Parathyroid adenoma (tissue), 2 donors: ENCODE measurements at regions not wholly inside any gene's neighbourhood (a gene's known extent, or its start where the extent isn't known, plus 50 kb on each side); places are given as distances from the start of the nearest gene placed in this dataset.

ENCODE experiments used
- H2AFZ ChIP-seq: fragments of 300-600 bp; sonication (generic); one replicate; pipeline ENCODE4 v1.7.0; 2017; ENCODE audit warnings: antibody characterized with exemption, mild to moderate bottlenecking
- H3K27ac ChIP-seq: fragments of 300-600 bp; sonication (generic); one replicate; pipeline ENCODE4 v1.7.0; 2017
- H3K27me3 ChIP-seq: fragments of 300-600 bp; sonication (generic); one replicate; pipeline ENCODE4 v1.7.0; 2017; ENCODE audit warnings: low read length; ENCODE audit not compliant: control insufficient read depth, insufficient read depth
- H3K36me3 ChIP-seq: fragments of 300-600 bp; sonication (generic); one replicate; pipeline ENCODE4 v1.7.0; 2017; ENCODE audit warnings: low read length; ENCODE audit not compliant: control insufficient read depth, insufficient read depth
- H3K4me1 ChIP-seq: fragments of 300-600 bp; sonication (generic); one replicate; pipeline ENCODE4 v1.7.0; 2017; ENCODE audit warnings: control low read depth
- H3K4me2 ChIP-seq: fragments of 300-600 bp; sonication (generic); one replicate; pipeline ENCODE4 v1.7.0; 2017; ENCODE audit warnings: low read length
- H3K4me3 ChIP-seq: fragments of 300-600 bp; sonication (generic); one replicate; pipeline ENCODE4 v1.7.0; 2017; ENCODE audit warnings: low read depth, low read length
- H3K79me2 ChIP-seq: fragments of 300-600 bp; sonication (generic); one replicate; pipeline ENCODE4 v1.7.0; 2017; ENCODE audit warnings: control low read depth
- H3K9ac ChIP-seq: fragments of 300-600 bp; sonication (generic); one replicate; pipeline ENCODE4 v1.7.0; 2017; ENCODE audit warnings: mild to moderate bottlenecking
- H3K9me3 ChIP-seq: fragments of 300-600 bp; sonication (generic); one replicate; pipeline ENCODE4 v1.7.0; 2017; ENCODE audit warnings: low read length; ENCODE audit not compliant: control insufficient read depth
- CTCF ChIP-seq: fragments of 300-600 bp; sonication (generic); IDR thresholded peaks from one replicate; pipeline ENCODE4 v1.7.0; 2017; ENCODE audit warnings: antibody characterized with exemption, mild to moderate bottlenecking
- donor health status: primary hyperparathyroidism.

GRCh38 chr4:53659112-53659511 lies 67.8 kb upstream of the LNX1 start:
- Histone ChIP-seq H3K79me2 (no peaks in the 10 kb centered on the region), H3K36me3 (no peaks in the 10 kb centered on the region), H3K9ac (no peak overlapping the region), H3K4me1 (no peaks in the 10 kb centered on the region), H2AFZ (no peak overlapping the region), H3K4me3 (no peak overlapping the region), H3K9me3 (no peaks in the 10 kb centered on the region), H3K27me3 (no peaks in the 10 kb centered on the region), H3K4me2 (no peak overlapping the region), H3K27ac (no peak overlapping the region)
- TF ChIP-seq CTCF = no peak

GRCh38 chr4:53658029-53658428 lies 66.7 kb upstream of the LNX1 start:
- Histone ChIP-seq H3K4me1 (no peaks in the 10 kb centered on the region), H3K36me3 (no peaks in the 10 kb centered on the region), H2AFZ (no peak overlapping the region), H3K4me3 (no peak overlapping the region), H3K9me3 (no peaks in the 10 kb centered on the region), H3K79me2 (no peaks in the 10 kb centered on the region), H3K27me3 (no peaks in the 10 kb centered on the region), H3K27ac (no peak overlapping the region), H3K9ac (no peak overlapping the region), H3K4me2 (no peak overlapping the region)
- no peak for TF ChIP-seq CTCF

GRCh38 chr4:53656421-53656981 lies 65.2 kb upstream of the LNX1 start:
- Histone ChIP-seq H2AFZ (no peak overlapping the region), H3K27me3 (no peaks in the 10 kb centered on the region), H3K27ac (no peak overlapping the region), H3K4me3 (no peak overlapping the region), H3K9me3 (no peaks in the 10 kb centered on the region), H3K79me2 (no peaks in the 10 kb centered on the region), H3K9ac (no peak overlapping the region), H3K36me3 (no peaks in the 10 kb centered on the region), H3K4me2 (no peak overlapping the region), H3K4me1 (no peaks in the 10 kb centered on the region)
- TF ChIP-seq CTCF = no peak

- Histone ChIP-seq H3K4me3 (no peak overlapping the region), H3K79me2 (no peaks in the 10 kb centered on the region), H3K4me2 (no peak overlapping the region), H3K27me3 (no peaks in the 10 kb centered on the region), H3K9me3 (no peaks in the 10 kb centered on the region), H3K9ac (no peak overlapping the region), H3K27ac (no peak overlapping the region), H2AFZ (peak overlapping the region; percentile 56), H3K4me1 (no peaks in the 10 kb centered on the region), H3K36me3 (no peaks in the 10 kb centered on the region)
- TF ChIP-seq CTCF = no peak
Observed at GRCh38 chr4:53654300-53654758, 63.0 kb upstream of the LNX1 start.

- Histone ChIP-seq H3K27me3 (no peaks in the 10 kb centered on the region), H3K4me3 (peak overlapping the region; percentile 23), H3K27ac (no peak overlapping the region), H3K36me3 (no peaks in the 10 kb centered on the region), H3K9me3 (no peaks in the 10 kb centered on the region), H3K4me1 (no peaks in the 10 kb centered on the region), H3K9ac (no peak overlapping the region), H3K79me2 (no peaks in the 10 kb centered on the region), H3K4me2 (peak overlapping the region; percentile 37), H2AFZ (peak overlapping the region; percentile 2)
- no peak for TF ChIP-seq CTCF
Observed at GRCh38 chr4:53653484-53654053, 62.3 kb upstream of the LNX1 start.
